ENCODE measurements at regions not wholly inside any gene's neighbourhood (a gene's known extent, or its start where the extent isn't known, plus 50 kb on each side); places are given as distances from the start of the nearest gene placed in this dataset.

DNA sequence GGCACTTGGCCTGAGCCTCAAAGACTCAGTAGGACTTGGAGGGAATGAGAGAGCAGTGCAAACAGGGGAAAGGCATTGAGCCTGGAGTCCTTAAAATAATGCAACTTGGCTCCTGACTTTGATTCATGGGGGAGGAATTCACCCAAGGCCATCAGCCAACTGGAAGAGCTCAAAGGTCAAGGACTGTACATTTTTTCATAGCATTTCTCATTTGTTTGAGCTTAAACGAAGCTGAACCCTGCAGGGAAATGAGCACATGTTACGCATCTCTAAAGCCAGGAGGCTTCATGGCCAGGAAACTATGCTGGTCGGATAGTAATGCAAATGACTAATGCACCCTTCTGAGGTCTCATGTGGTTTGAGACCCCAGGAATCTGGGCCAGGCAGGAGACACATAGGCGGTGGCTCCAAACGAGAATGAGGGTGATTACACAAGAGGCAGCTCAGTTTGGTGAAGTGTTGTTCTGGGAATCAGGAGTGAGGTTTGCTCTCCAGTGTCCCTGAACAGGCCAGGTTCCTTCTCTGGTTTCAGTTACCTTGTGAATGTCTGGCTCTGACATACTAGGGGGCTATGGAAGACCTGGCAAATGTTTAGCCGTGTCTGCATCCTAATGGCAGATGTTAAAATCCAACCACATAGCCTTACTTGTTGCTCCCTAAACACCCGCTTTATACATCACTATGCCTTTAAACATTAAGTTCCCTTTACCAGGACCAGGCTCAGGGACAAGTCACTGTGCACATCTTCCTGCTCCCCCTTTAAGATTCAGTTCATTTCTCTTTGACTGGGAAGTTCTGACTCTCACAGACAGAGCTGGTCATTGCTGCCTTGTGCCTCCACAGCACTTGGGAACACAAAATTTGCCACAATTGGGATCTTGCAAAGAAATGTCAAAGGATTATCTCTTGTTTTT lies 503.9 kb upstream of the USP24 start (continued):
- TF ChIP-seq ZNF644 (CRISPR knock-in tag; IDR thresholded peaks at IDR 0.05; ENCODE audit: low read depth) (peak; percentile 83), ZNF234 (CRISPR knock-in tag; conservative IDR thresholded peaks at IDR 0.05) (no peak), ZNF564 (CRISPR knock-in tag; IDR thresholded peaks at IDR 0.05) (no peak), SIX1 (CRISPR knock-in tag; IDR thresholded peaks at IDR 0.05; ENCODE audit: borderline replicate concordance) (no peak), ZNF572 (CRISPR knock-in tag; IDR thresholded peaks at IDR 0.05) (no peak), ZFYVE20 (CRISPR knock-in tag; IDR thresholded peaks at IDR 0.05; ENCODE audit: borderline replicate concordance, low read depth) (no peak), ZFP1 (CRISPR knock-in tag; IDR thresholded peaks at IDR 0.05) (no peak), MIER3 (CRISPR knock-in tag; IDR thresholded peaks at IDR 0.05; ENCODE audit: borderline replicate concordance) (no peak), NR2F1 (CRISPR knock-in tag; IDR thresholded peaks at IDR 0.05) (peak; percentile 13 to 54; a peak in 2 of 4 replicates)
- TF ChIP-seq, protein P1, sequence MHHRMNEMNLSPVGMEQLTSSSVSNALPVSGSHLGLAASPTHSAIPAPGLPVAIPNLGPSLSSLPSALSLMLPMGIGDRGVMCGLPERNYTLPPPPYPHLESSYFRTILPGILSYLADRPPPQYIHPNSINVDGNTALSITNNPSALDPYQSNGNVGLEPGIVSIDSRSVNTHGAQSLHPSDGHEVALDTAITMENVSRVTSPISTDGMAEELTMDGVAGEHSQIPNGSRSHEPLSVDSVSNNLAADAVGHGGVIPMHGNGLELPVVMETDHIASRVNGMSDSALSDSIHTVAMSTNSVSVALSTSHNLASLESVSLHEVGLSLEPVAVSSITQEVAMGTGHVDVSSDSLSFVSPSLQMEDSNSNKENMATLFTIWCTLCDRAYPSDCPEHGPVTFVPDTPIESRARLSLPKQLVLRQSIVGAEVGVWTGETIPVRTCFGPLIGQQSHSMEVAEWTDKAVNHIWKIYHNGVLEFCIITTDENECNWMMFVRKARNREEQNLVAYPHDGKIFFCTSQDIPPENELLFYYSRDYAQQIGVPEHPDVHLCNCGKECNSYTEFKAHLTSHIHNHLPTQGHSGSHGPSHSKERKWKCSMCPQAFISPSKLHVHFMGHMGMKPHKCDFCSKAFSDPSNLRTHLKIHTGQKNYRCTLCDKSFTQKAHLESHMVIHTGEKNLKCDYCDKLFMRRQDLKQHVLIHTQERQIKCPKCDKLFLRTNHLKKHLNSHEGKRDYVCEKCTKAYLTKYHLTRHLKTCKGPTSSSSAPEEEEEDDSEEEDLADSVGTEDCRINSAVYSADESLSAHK (CRISPR knock-in tag; IDR thresholded peaks at IDR 0.05; ENCODE audit: borderline replicate concordance) = no peak
- TF ChIP-seq, protein P2, sequence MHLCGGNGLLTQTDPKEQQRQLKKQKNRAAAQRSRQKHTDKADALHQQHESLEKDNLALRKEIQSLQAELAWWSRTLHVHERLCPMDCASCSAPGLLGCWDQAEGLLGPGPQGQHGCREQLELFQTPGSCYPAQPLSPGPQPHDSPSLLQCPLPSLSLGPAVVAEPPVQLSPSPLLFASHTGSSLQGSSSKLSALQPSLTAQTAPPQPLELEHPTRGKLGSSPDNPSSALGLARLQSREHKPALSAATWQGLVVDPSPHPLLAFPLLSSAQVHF (CRISPR knock-in tag; IDR thresholded peaks at IDR 0.05) = no peak
- TF ChIP-seq, protein P3, sequence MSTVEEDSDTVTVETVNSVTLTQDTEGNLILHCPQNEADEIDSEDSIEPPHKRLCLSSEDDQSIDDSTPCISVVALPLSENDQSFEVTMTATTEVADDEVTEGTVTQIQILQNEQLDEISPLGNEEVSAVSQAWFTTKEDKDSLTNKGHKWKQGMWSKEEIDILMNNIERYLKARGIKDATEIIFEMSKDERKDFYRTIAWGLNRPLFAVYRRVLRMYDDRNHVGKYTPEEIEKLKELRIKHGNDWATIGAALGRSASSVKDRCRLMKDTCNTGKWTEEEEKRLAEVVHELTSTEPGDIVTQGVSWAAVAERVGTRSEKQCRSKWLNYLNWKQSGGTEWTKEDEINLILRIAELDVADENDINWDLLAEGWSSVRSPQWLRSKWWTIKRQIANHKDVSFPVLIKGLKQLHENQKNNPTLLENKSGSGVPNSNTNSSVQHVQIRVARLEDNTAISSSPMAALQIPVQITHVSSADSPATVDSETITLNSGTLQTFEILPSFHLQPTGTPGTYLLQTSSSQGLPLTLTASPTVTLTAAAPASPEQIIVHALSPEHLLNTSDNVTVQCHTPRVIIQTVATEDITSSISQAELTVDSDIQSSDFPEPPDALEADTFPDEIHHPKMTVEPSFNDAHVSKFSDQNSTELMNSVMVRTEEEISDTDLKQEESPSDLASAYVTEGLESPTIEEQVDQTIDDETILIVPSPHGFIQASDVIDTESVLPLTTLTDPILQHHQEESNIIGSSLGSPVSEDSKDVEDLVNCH (CRISPR knock-in tag; IDR thresholded peaks at IDR 0.05) = no peak
- TF ChIP-seq, protein P4, sequence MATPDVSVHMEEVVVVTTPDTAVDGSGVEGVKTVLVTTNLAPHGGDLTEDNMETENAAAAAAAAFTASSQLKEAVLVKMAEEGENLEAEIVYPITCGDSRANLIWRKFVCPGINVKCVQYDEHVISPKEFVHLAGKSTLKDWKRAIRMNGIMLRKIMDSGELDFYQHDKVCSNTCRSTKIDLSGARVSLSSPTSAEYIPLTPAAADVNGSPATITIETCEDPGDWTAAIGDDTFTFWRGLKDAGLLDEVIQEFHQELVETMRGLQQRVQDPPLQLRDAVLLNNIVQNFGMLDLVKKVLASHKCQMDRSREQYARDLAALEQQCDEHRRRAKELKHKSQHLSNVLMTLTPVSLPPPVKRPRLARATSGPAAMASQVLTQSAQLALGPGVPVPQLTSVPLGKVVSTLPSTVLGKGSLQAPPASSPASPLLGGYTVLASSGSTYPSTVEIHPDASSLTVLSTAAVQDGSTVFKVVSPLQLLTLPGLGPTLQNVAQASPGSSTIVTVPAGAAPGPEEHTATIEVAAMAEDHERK (CRISPR knock-in tag; IDR thresholded peaks at IDR 0.05; ENCODE audit: low read depth) = no peak
